ENCODE measurements at regions not wholly inside any gene's neighbourhood (a gene's known extent, or its start where the extent isn't known, plus 50 kb on each side); places are given as distances from the start of the nearest gene placed in this dataset.
"Not testable (repeated sequence)": the region's sequence is repeated elsewhere in the genome, so short reads cannot be mapped to it uniquely, and the experiment has no call there.

DNA sequence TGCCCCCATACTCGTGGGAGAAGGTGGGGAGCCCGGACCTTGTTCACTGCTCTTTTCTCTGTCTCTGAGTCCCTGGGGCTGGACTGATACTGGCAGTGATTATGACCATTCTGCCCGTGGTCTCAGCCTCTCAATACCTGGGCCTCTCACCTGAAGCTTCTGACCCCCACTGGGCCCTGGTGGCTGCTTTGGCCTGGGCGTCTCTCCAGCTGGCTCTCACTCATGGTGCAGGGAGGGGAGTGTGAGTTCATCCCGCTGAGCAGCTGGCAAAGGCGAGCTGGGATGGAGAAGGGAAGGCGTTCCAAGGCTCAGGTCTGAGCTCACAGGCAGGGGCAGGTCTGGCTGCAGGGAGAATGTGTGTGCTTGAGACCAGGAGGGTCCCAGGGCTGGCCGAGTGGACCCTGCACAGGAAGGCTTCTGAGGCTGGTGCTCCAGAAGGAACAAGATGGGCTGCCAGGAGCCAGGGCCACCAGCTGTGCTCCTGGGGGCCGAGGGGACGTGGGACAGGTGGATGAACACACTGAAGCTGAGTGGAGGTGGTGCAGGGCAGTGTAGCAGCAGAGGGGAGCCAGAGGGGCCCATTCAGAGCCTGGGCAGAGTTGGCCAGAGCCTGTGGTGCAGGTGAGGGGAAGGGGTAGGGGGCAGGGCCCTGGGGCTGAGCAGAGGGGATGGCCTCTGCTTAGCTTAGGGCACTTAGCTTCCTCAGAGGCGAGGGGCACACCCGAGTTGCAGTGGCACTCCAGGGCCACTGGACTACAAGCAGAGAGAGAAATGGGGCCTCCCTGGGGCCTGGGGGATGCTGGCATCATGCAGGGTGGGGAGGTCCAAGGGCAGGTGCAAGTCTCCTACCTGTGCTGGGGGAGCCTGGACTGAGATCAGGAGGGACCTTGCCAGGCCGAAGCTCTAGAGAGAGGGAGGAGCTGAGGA lies 122.5 kb downstream of the TMEM121 start:
- H4K8ac ChIP-seq (ENCODE audit: extremely low read depth, insufficient read depth, low read length); H3K79me2 ChIP-seq (ENCODE audit: control insufficient read depth in 1 of 2, insufficient read depth in 2 of 2, low read length in 2 of 2); H3K27ac ChIP-seq (ENCODE audit: low read depth, low read length); H3K9ac ChIP-seq (replicated peaks in 1 of 4; ENCODE audit: extremely low read depth in 1 of 4, low read depth in 3 of 4, low read length in 3 of 4); H3K4me3 ChIP-seq (ENCODE audit: extremely low read depth in 1 of 4, insufficient read depth in 2 of 4, low read depth in 3 of 4, low read length in 4 of 4); H3K36me3 ChIP-seq (ENCODE audit: control insufficient read depth in 2 of 4, insufficient read depth in 4 of 4, low read length in 3 of 4); H2AK5ac ChIP-seq (ENCODE audit: low read depth, low read length); H3K4me2 ChIP-seq (ENCODE audit: insufficient read depth in 1 of 2, low read depth in 2 of 2, low read length in 2 of 2); H3K14ac ChIP-seq (ENCODE audit: insufficient read length); DNase-seq (ENCODE audit: low read depth in 1 of 2, low spot score in 2 of 2); H4K91ac ChIP-seq (replicated peaks; ENCODE audit: insufficient read length, low read length); H3K4me1 ChIP-seq (replicated peaks in 1 of 4; ENCODE audit: control insufficient read depth in 3 of 4, insufficient read depth in 4 of 4, low read length in 3 of 4); H3K4ac ChIP-seq (replicated peaks; ENCODE audit: insufficient read length, low read depth, low read length); H3K18ac ChIP-seq (ENCODE audit: extremely low read depth, low read length); H4K5ac ChIP-seq (ENCODE audit: insufficient read length, low read depth, low read length); H3K79me1 ChIP-seq (ENCODE audit: low read depth, low read length); H3K56ac ChIP-seq (replicated peaks; ENCODE audit: insufficient read length, low read depth, low read length); H2AFZ ChIP-seq (ENCODE audit: low read length); CTCF ChIA-PET (ENCODE audit: partially characterized antibody); H2BK120ac ChIP-seq (replicated peaks; ENCODE audit: low read depth, low read length); H3K23ac ChIP-seq (ENCODE audit: insufficient read length); H2BK15ac ChIP-seq (ENCODE audit: low read length); H3K23me2 ChIP-seq (ENCODE audit: low read depth, low read length); H2BK5ac ChIP-seq (ENCODE audit: low read depth, low read length); POLR2A ChIA-PET (ENCODE audit: partially characterized antibody); FAIRE-seq; H4K20me1 ChIP-seq (replicated peaks in 1 of 2; ENCODE audit: control insufficient read depth in 1 of 2, insufficient read depth in 2 of 2, low read length in 2 of 2); H2BK12ac ChIP-seq (ENCODE audit: low read depth, low read length); H2BK20ac ChIP-seq (ENCODE audit: low read length); H3K27me3 ChIP-seq (replicated peaks in 1 of 4; ENCODE audit: control insufficient read depth in 3 of 4, extremely low read depth in 1 of 4, insufficient read depth in 3 of 4, low read length in 3 of 4): not testable (repeated sequence)
- H3K9me3 ChIP-seq (ENCODE audit: insufficient read depth in 2 of 2, low read depth in 1 of 2, low read length in 1 of 2) = peaks cover 35 to 75% of the 10 kb centered on the region in 2 experiments; a peak in 3 of 4 replicates
- 66% methylated on average over 8 of the region's 13 CpGs; no CpG with 5 or more reads in 1 of the 2 experiments for WGBS, 2 experiments (ENCODE audit: extremely low coverage in 1 of 2, insufficient coverage in 1 of 2, insufficient read length in 1 of 2, insufficient replicate concordance in 2 of 2, low coverage in 1 of 2, low lambda C conversion rate in 2 of 2, missing lambda C conversion rate in 1 of 2)

DNA sequence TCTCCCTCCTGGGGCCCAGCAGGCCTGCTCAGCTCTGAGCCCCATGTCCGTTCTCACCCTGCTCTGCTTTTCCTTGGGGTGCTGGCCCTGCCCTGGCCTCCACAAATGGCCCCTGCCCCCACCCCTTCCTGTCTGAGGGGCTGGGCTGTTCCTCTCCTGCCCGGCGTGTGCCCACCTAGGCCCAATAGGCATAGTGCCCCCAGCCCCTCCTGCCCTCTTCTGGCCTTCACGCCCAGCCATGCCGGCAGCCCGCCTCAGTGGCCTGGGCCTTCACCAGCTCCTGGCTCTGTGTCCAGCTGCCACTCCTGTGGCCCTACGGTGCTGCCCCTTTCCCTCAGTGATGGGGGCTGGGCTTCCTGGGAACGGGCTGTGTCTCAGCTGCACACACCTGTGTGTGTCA lies 125.9 kb downstream of the TMEM121 start:
- H3K4me3 ChIP-seq (ENCODE audit: extremely low read depth in 1 of 4, insufficient read depth in 2 of 4, low read depth in 3 of 4, low read length in 4 of 4); H2AFZ ChIP-seq (ENCODE audit: low read length); CTCF ChIA-PET (ENCODE audit: partially characterized antibody); H4K20me1 ChIP-seq (replicated peaks in 1 of 2; ENCODE audit: control insufficient read depth in 1 of 2, insufficient read depth in 2 of 2, low read length in 2 of 2); H3K27ac ChIP-seq (ENCODE audit: low read depth, low read length); H3K4ac ChIP-seq (replicated peaks; ENCODE audit: insufficient read length, low read depth, low read length); FAIRE-seq; H3K4me1 ChIP-seq (replicated peaks in 1 of 4; ENCODE audit: control insufficient read depth in 3 of 4, insufficient read depth in 4 of 4, low read length in 3 of 4); H3K79me1 ChIP-seq (ENCODE audit: low read depth, low read length); H4K5ac ChIP-seq (ENCODE audit: insufficient read length, low read depth, low read length); H2BK20ac ChIP-seq (ENCODE audit: low read length); H4K91ac ChIP-seq (replicated peaks; ENCODE audit: insufficient read length, low read length); H3K36me3 ChIP-seq (ENCODE audit: control insufficient read depth in 2 of 4, insufficient read depth in 4 of 4, low read length in 3 of 4); H3K14ac ChIP-seq (ENCODE audit: insufficient read length); H3K56ac ChIP-seq (replicated peaks; ENCODE audit: insufficient read length, low read depth, low read length); H2BK12ac ChIP-seq (ENCODE audit: low read depth, low read length); H3K27me3 ChIP-seq (replicated peaks in 1 of 4; ENCODE audit: control insufficient read depth in 3 of 4, extremely low read depth in 1 of 4, insufficient read depth in 3 of 4, low read length in 3 of 4); H2BK5ac ChIP-seq (ENCODE audit: low read depth, low read length); H4K8ac ChIP-seq (ENCODE audit: extremely low read depth, insufficient read depth, low read length); H3K23me2 ChIP-seq (ENCODE audit: low read depth, low read length); H3K18ac ChIP-seq (ENCODE audit: extremely low read depth, low read length); H3K23ac ChIP-seq (ENCODE audit: insufficient read length); H2BK120ac ChIP-seq (replicated peaks; ENCODE audit: low read depth, low read length); H2BK15ac ChIP-seq (ENCODE audit: low read length); POLR2A ChIA-PET (ENCODE audit: partially characterized antibody); H3K9ac ChIP-seq (replicated peaks in 1 of 4; ENCODE audit: extremely low read depth in 1 of 4, low read depth in 3 of 4, low read length in 3 of 4); H3K4me2 ChIP-seq (ENCODE audit: insufficient read depth in 1 of 2, low read depth in 2 of 2, low read length in 2 of 2); H3K79me2 ChIP-seq (ENCODE audit: control insufficient read depth in 1 of 2, insufficient read depth in 2 of 2, low read length in 2 of 2); H2AK5ac ChIP-seq (ENCODE audit: low read depth, low read length); DNase-seq (ENCODE audit: low read depth in 1 of 2, low spot score in 2 of 2): not testable (repeated sequence)
- no CpG with 5 or more reads among the region's 8 CpGs for WGBS, 2 experiments (ENCODE audit: extremely low coverage in 1 of 2, insufficient coverage in 1 of 2, insufficient read length in 1 of 2, insufficient replicate concordance in 2 of 2, low coverage in 1 of 2, low lambda C conversion rate in 2 of 2, missing lambda C conversion rate in 1 of 2)
- peaks cover 35 to 56% of the 10 kb centered on the region in 2 experiments; a peak in 3 of 4 replicates for H3K9me3 ChIP-seq (ENCODE audit: insufficient read depth in 2 of 2, low read depth in 1 of 2, low read length in 1 of 2)

Data from H1 (cell line).